ENCODE measurements at regions not wholly inside any gene's neighbourhood (a gene's known extent, or its start where the extent isn't known, plus 50 kb on each side); places are given as distances from the start of the nearest gene placed in this dataset.

DNA sequence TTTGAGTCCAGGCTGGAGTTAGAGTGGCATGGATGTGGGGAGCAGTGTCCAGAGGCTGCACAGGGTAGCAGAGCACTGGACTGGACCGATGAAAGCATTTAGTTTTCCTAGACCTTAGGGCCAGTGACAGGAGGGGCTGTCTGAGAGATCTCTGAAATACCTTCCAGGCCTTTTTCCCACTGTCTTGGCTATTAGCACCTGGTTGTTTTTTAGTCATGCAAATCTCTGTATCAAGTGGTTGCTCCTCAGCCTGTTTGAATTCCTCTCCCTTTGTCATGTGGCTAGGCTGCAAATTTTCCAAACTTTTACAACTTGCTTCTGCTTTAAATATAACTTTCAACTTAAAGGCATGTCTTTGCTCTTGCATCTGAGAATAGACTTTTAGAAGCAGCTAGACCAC lies 504.3 kb upstream of the VSTM2A start:
- no CpG with 5 or more reads among the region's 1 CpG for WGBS (ENCODE audit: insufficient coverage, low lambda C conversion rate)
- no peak overlapping the region for H3K27ac ChIP-seq (ENCODE audit: low read length)
- H3K36me3 ChIP-seq (ENCODE audit: control insufficient read depth, insufficient read depth, low read length): no peaks in the 10 kb centered on the region
- no peaks in the 10 kb centered on the region for H3K4me1 ChIP-seq (ENCODE audit: control insufficient read depth, insufficient read depth, low read length)
- H3K9me3 ChIP-seq (ENCODE audit: control insufficient read depth, low read depth, low read length): no peaks in the 10 kb centered on the region
- no peaks in the 10 kb centered on the region for H3K27me3 ChIP-seq (ENCODE audit: control insufficient read depth, insufficient read depth, low read length)
- no peak for DNase-seq
- H3K4me3 ChIP-seq (ENCODE audit: low read length): no peak overlapping the region

DNA sequence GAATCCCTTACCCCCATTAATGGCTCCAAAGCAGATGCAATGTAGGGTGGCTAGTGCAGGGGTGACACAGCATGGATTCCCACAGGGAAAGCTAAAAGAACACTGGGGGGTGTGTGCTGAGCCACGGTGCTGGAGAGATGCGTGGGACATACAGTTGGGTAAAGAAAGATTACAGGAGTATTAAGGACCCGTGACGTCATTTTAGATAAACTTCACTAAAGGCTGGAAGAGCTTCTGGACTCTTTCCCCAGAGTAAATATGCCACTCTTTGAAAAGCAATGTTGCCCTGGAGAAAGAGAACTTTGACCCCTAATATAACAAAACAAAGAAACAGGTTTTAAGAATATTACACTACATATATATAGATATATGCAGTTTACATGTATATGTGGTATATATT lies 481.5 kb upstream of the VSTM2A start:
- 10% methylated on average over 2 of the region's 4 CpGs for WGBS (ENCODE audit: insufficient coverage, low lambda C conversion rate)
- Histone ChIP-seq H3K27me3 (ENCODE audit: control insufficient read depth, insufficient read depth, low read length) (no peaks in the 10 kb centered on the region), H3K4me3 (ENCODE audit: low read length) (no peak overlapping the region), H3K9me3 (ENCODE audit: control insufficient read depth, low read depth, low read length) (no peaks in the 10 kb centered on the region), H3K27ac (ENCODE audit: low read length) (no peak overlapping the region), H3K36me3 (ENCODE audit: control insufficient read depth, insufficient read depth, low read length) (no peaks in the 10 kb centered on the region), H3K4me1 (ENCODE audit: control insufficient read depth, insufficient read depth, low read length) (no peaks in the 10 kb centered on the region)
- no peak for DNase-seq

DNA sequence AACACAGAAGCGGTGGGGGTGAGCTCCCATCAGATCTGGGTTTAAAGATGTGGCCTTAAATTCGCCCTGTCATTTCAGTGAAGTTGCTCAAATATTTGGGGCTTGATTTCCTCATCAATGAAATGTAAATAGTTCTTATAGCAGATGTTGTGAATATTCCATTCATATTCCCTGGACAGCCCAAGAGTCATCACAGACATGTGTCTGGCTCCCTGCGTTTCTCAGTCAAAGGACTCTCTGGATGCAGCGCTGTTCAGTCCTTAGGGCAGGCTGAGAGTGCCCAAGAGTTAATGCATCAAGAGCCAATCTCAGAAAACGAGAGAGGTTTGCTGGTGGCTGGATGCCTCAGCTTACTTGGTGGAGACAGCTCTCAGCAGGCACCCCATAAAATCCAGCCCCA lies 475.5 kb upstream of the VSTM2A start:
- Histone ChIP-seq H3K27ac (ENCODE audit: low read length) (no peak overlapping the region), H3K9me3 (ENCODE audit: control insufficient read depth, low read depth, low read length) (no peaks in the 10 kb centered on the region), H3K36me3 (ENCODE audit: control insufficient read depth, insufficient read depth, low read length) (no peaks in the 10 kb centered on the region), H3K4me3 (ENCODE audit: low read length) (no peak overlapping the region), H3K4me1 (ENCODE audit: control insufficient read depth, insufficient read depth, low read length) (no peaks in the 10 kb centered on the region), H3K27me3 (ENCODE audit: control insufficient read depth, insufficient read depth, low read length) (no peaks in the 10 kb centered on the region)
- DNase-seq: no peak
- WGBS (ENCODE audit: insufficient coverage, low lambda C conversion rate): no CpG with 5 or more reads among the region's 5 CpGs

DNA sequence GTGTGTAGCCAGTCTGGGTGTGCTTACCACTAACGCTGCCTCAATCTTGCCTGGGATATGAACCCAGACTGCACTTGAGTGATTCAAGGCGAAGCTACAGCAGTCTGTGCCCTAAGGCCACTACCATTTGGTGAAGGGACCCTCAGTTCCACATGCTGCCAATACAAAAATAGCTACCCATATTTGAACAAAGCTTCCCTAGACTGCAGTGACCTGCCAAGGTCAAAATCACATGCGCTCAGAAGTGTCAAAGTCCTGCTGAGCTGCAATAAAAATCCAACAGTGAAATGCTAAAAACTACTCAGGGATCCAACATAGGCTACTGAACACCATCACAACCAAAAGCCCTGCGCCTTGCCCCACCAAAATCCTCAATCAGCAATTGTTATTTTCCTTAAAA lies 472.3 kb upstream of the VSTM2A start:
- WGBS (ENCODE audit: insufficient coverage, low lambda C conversion rate): no CpG with 5 or more reads among the region's 4 CpGs
- Histone ChIP-seq H3K9me3 (ENCODE audit: control insufficient read depth, low read depth, low read length) (no peaks in the 10 kb centered on the region), H3K27me3 (ENCODE audit: control insufficient read depth, insufficient read depth, low read length) (no peaks in the 10 kb centered on the region)

DNA sequence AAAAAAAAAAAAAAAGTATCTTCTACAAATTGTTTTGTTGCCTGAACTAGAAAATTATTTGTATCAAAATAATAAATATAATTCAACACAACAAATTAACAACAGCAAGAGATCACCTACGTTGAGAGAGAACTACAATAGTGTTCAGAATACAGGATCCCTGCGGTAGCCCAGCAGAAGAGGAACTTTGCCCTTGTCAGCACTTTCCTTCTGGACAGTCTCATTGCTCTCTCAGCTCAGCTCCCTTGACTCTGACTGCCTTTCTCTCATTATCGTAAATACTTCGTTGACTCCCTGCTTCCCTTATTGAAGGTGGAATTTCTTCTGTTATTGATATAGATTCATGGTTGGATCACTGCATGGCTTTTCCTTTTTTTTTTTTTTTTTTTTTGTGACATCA lies 469.5 kb upstream of the VSTM2A start:
- no peak for DNase-seq
- Histone ChIP-seq H3K36me3 (ENCODE audit: control insufficient read depth, insufficient read depth, low read length) (no peaks in the 10 kb centered on the region), H3K27me3 (ENCODE audit: control insufficient read depth, insufficient read depth, low read length) (no peaks in the 10 kb centered on the region), H3K27ac (ENCODE audit: low read length) (no peak overlapping the region), H3K9me3 (ENCODE audit: control insufficient read depth, low read depth, low read length) (no peaks in the 10 kb centered on the region), H3K4me1 (ENCODE audit: control insufficient read depth, insufficient read depth, low read length) (no peaks in the 10 kb centered on the region), H3K4me3 (ENCODE audit: low read length) (no peak overlapping the region)
- WGBS (ENCODE audit: insufficient coverage, low lambda C conversion rate): no CpG with 5 or more reads among the region's 4 CpGs

More for the DNA sequence above, 472.3 kb upstream of the VSTM2A start:
- Histone ChIP-seq H3K27ac (ENCODE audit: low read length) (no peak overlapping the region), H3K36me3 (ENCODE audit: control insufficient read depth, insufficient read depth, low read length) (no peaks in the 10 kb centered on the region), H3K4me3 (ENCODE audit: low read length) (no peak overlapping the region), H3K4me1 (ENCODE audit: control insufficient read depth, insufficient read depth, low read length) (no peaks in the 10 kb centered on the region)
- no peak for DNase-seq

DNA sequence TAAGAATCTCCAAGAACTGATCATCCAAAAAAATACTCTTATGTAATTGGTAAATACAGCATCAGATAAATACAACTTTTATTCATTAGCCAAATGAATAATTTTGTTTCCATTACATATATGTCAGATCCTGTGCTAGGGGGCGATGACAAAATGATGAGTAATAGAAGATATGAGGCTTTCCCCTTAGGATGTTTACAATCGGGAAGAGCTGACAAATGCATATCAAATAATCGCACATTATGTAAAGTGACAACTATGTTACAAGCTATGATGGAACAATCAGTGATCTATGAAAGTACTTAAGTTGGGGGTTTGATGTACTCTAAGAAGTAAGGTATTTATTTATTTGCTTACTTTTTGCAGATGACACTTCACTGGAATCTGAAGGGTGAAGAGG lies 465.6 kb upstream of the VSTM2A start:
- Histone ChIP-seq H3K27me3 (ENCODE audit: control insufficient read depth, insufficient read depth, low read length) (no peaks in the 10 kb centered on the region), H3K36me3 (ENCODE audit: control insufficient read depth, insufficient read depth, low read length) (no peaks in the 10 kb centered on the region), H3K4me3 (ENCODE audit: low read length) (no peak overlapping the region), H3K27ac (ENCODE audit: low read length) (no peak overlapping the region), H3K4me1 (ENCODE audit: control insufficient read depth, insufficient read depth, low read length) (no peaks in the 10 kb centered on the region), H3K9me3 (ENCODE audit: control insufficient read depth, low read depth, low read length) (no peaks in the 10 kb centered on the region)
- no peak for DNase-seq
- WGBS (ENCODE audit: insufficient coverage, low lambda C conversion rate): 91% methylated on average over 1 of the region's 3 CpGs

DNA sequence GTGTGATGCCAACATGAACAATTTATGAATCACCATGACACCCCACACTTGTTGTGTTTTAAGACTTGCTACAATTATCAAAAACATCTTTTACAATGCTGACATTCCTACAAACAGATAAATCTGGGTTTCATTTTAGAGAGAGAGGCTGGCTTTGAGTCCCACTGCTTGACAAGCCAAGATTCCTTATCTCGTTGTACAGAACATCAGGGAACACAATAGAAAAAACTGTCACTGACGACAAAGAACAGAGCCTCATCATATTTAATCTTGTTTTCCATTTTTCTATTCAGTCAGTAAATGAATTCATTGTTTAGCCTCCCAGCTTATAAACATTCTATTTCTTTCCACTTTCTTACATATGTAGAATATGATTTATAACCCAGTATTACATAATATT lies 461.6 kb upstream of the VSTM2A start:
- Histone ChIP-seq H3K27me3 (ENCODE audit: control insufficient read depth, insufficient read depth, low read length) (no peaks in the 10 kb centered on the region), H3K27ac (ENCODE audit: low read length) (no peak overlapping the region)

DNA sequence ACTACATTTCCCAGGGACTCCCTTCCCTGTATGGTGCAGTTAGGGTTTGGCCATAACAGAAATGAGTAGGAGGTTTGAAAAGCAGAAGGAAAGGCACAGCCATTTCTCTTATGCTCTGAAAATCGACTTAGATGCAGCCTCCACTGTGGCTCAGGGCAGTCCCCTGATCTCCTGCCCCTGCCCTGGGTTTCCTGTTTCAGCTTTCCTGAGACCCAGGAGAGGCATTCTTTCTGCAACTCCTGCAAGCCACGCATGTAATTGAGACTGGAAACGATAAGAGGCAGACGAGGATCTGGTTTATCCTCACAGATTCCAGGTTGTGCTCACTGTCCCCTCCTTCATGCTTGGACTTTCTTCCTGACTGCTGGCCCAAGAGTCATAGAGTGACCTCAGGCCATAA lies 461.2 kb upstream of the VSTM2A start:
- Histone ChIP-seq H3K36me3 (ENCODE audit: control insufficient read depth, insufficient read depth, low read length) (no peaks in the 10 kb centered on the region), H3K4me1 (ENCODE audit: control insufficient read depth, insufficient read depth, low read length) (no peaks in the 10 kb centered on the region), H3K27me3 (ENCODE audit: control insufficient read depth, insufficient read depth, low read length) (no peaks in the 10 kb centered on the region), H3K9me3 (ENCODE audit: control insufficient read depth, low read depth, low read length) (no peaks in the 10 kb centered on the region), H3K4me3 (ENCODE audit: low read length) (no peak overlapping the region), H3K27ac (ENCODE audit: low read length) (no peak overlapping the region)
- no peak for DNase-seq
- WGBS (ENCODE audit: insufficient coverage, low lambda C conversion rate): no CpG with 5 or more reads among the region's 4 CpGs

More for the DNA sequence above, 461.6 kb upstream of the VSTM2A start:
- H3K4me3 ChIP-seq (ENCODE audit: low read length): no peak overlapping the region
- no peak for DNase-seq
- no peaks in the 10 kb centered on the region for H3K36me3 ChIP-seq (ENCODE audit: control insufficient read depth, insufficient read depth, low read length)
- no peaks in the 10 kb centered on the region for H3K4me1 ChIP-seq (ENCODE audit: control insufficient read depth, insufficient read depth, low read length)
- no peaks in the 10 kb centered on the region for H3K9me3 ChIP-seq (ENCODE audit: control insufficient read depth, low read depth, low read length)
- WGBS (ENCODE audit: insufficient coverage, low lambda C conversion rate): no CpG with 5 or more reads among the region's 2 CpGs

DNA sequence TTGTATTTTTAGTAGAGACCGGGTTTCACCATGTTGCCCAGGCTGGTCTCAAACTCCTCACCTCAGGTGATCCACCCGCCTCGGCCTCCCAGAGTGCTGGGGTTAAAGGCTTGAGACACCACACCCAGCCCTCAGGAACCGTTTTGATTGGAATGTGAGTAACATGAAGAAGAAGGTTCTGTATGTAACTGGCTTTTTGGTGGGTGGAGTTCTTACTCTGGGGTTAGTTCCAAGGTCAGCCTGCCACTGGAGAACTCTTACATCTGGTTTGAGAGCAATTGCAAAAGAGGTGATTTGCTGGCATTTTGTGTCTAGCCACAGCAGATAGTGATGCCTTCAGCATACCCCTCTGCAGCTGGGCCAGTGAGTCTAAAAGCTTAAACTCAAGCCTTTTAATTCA lies 457.8 kb upstream of the VSTM2A start:
- no peaks in the 10 kb centered on the region for H3K4me1 ChIP-seq (ENCODE audit: control insufficient read depth, insufficient read depth, low read length)
- DNase-seq: no peak
- no peaks in the 10 kb centered on the region for H3K27me3 ChIP-seq (ENCODE audit: control insufficient read depth, insufficient read depth, low read length)
- no peaks in the 10 kb centered on the region for H3K36me3 ChIP-seq (ENCODE audit: control insufficient read depth, insufficient read depth, low read length)
- H3K4me3 ChIP-seq (ENCODE audit: low read length): no peak overlapping the region
- no peak overlapping the region for H3K27ac ChIP-seq (ENCODE audit: low read length)
- no CpG with 5 or more reads among the region's 4 CpGs for WGBS (ENCODE audit: insufficient coverage, low lambda C conversion rate)
- no peaks in the 10 kb centered on the region for H3K9me3 ChIP-seq (ENCODE audit: control insufficient read depth, low read depth, low read length)

DNA sequence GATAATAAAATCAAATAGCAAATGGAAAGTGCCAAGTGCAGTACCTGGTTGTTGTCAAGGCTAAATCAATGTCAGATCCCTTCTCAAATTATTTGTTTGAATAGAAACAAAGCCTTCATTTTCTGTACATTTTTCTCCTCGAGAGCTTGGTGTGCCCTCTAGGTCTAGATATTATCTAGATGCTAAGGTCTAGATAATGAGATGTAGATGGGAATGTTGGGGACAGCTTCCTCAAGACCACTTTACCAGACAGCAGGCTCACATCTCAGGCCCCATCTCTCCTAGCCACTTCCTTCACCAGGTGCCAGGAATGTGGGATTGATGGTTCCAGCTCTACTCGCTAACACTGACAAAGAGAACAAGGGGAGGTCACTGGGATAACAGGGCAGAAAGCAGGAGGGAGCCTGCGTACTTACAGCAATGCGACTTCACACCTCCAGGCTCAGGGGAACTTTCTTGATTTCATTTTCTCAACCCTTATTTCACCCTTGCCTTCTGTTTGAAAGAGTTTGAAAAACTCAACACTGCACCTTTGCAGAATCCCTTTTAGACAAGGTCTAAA lies 451.4 kb upstream of the VSTM2A start:
- Histone ChIP-seq H3K4me1 (ENCODE audit: control insufficient read depth, insufficient read depth, low read length) (no peaks in the 10 kb centered on the region), H3K27me3 (ENCODE audit: control insufficient read depth, insufficient read depth, low read length) (no peaks in the 10 kb centered on the region), H3K4me3 (ENCODE audit: low read length) (no peak overlapping the region), H3K36me3 (ENCODE audit: control insufficient read depth, insufficient read depth, low read length) (no peaks in the 10 kb centered on the region), H3K27ac (ENCODE audit: low read length) (no peak overlapping the region), H3K9me3 (ENCODE audit: control insufficient read depth, low read depth, low read length) (no peaks in the 10 kb centered on the region)
- DNase-seq: no peak
- 67% methylated on average over 1 of the region's 4 CpGs for WGBS (ENCODE audit: insufficient coverage, low lambda C conversion rate)

DNA sequence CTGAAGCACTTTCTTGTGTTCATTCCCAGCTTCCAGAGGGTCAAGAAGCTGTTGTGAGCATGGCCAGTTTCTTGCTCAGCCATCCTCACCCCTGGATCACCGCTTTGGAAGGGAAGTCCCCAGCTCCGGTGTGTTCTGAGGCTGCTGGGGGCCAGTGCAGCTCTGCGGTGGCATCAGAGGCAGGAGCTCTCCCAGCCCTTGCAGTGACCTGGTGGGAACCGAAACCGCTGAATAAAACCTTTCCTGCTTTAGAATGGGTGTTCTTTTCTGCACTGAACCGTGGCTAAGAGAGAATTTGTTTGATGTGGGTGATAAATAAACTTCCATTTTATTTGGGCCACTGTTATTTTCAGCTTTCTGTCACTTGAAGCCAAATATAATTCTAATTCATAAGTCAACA lies 450.9 kb upstream of the VSTM2A start:
- Histone ChIP-seq H3K4me3 (ENCODE audit: low read length) (no peak overlapping the region), H3K27ac (ENCODE audit: low read length) (no peak overlapping the region), H3K27me3 (ENCODE audit: control insufficient read depth, insufficient read depth, low read length) (no peaks in the 10 kb centered on the region), H3K9me3 (ENCODE audit: control insufficient read depth, low read depth, low read length) (no peaks in the 10 kb centered on the region), H3K4me1 (ENCODE audit: control insufficient read depth, insufficient read depth, low read length) (no peaks in the 10 kb centered on the region), H3K36me3 (ENCODE audit: control insufficient read depth, insufficient read depth, low read length) (no peaks in the 10 kb centered on the region)
- no CpG with 5 or more reads among the region's 6 CpGs for WGBS (ENCODE audit: insufficient coverage, low lambda C conversion rate)
- no peak for DNase-seq
